Caco-2 (cell line): ENCODE measurements at regions not wholly inside any gene's neighbourhood (a gene's known extent, or its start where the extent isn't known, plus 50 kb on each side); places are given as distances from the start of the nearest gene placed in this dataset.

Source experiments
- BruUV-seq: library from RNA; stranded (reverse); fragments of 400-500 nt; replicated peaks from 2 replicates; lab custom pipeline; 2021; lab: Mats Ljungman, UMichigan
- CTCF ChIA-PET: fragments of 300-600 bp; sonication (Branson Sonifier 250); formaldehyde crosslinking; loops from one replicate; lab custom pipeline; 2022; ENCODE audit warnings: antibody characterized with exemption; lab: Charles Lee
- POLR2A ChIA-PET: fragments of 300-600 bp; sonication (Branson Sonifier 250); formaldehyde crosslinking; loops from one replicate; lab custom pipeline; 2022; ENCODE audit warnings: antibody characterized with exemption; lab: Charles Lee
- DNase-seq, 2 experiments: peaks; one replicate each; pipeline versions ENCODE4 v3.0.0 to v3.0.0-alpha.2; 2020 to 2022
- H3K27me3 ChIP-seq: replicated peaks from 2 replicates; pipeline ENCODE4 v1.6.0; 2011; ENCODE audit warnings: low read length; ENCODE audit not compliant: control insufficient read depth, insufficient read depth
- H3K36me3 ChIP-seq: 2 replicates; pipeline ENCODE4 v1.5.1; 2011; ENCODE audit warnings: low read length; ENCODE audit not compliant: control insufficient read depth, insufficient read depth
- H3K4me1 ChIP-seq: fragments of 250-450 bp; sonication (Bioruptor Pico); 2 replicates; pipeline ENCODE4 v1.5.1; 2020; ENCODE audit warnings: mild to moderate bottlenecking
- H3K4me3 ChIP-seq: 2 replicates; pipeline ENCODE4 v1.5.1; 2011; ENCODE audit warnings: low read depth, mild to moderate bottlenecking, control low read depth, low read length
- H3K9me3 ChIP-seq: fragments of 250-450 bp; sonication (Bioruptor Pico); 2 replicates; pipeline ENCODE4 v1.5.1; 2020; ENCODE audit warnings: mild to moderate bottlenecking, moderate library complexity
- H3K27ac Mint-ChIP-seq: one replicate; pipeline ENCODE4 v1.8.0; 2022; ENCODE audit warnings: mixed read lengths; ENCODE audit not compliant: unreplicated experiment
- H3K27me3 Mint-ChIP-seq: one replicate; pipeline ENCODE4 v1.8.0; 2022; ENCODE audit warnings: mixed read lengths; ENCODE audit not compliant: insufficient read depth, unreplicated experiment
- H3K36me3 Mint-ChIP-seq: one replicate; pipeline ENCODE4 v1.8.0; 2022; ENCODE audit warnings: mild to moderate bottlenecking, mixed read lengths; ENCODE audit not compliant: insufficient read depth, unreplicated experiment
- H3K4me1 Mint-ChIP-seq: one replicate; pipeline ENCODE4 v1.8.0; 2022; ENCODE audit warnings: low read depth, mixed read lengths; ENCODE audit not compliant: unreplicated experiment
- H3K4me3 Mint-ChIP-seq: one replicate; pipeline ENCODE4 v1.8.0; 2022; ENCODE audit warnings: mild to moderate bottlenecking, moderate library complexity, mixed read lengths; ENCODE audit not compliant: unreplicated experiment
- H3K9me3 Mint-ChIP-seq: one replicate; pipeline ENCODE4 v1.8.0; 2022; ENCODE audit warnings: mixed read lengths; ENCODE audit not compliant: unreplicated experiment
- CTCF ChIP-seq, 2 experiments: fragments of 200-600 bp in 1 of 2; IDR thresholded peaks; 1 replicate in 1 of 2; 2 replicates in 1 of 2; pipeline versions ENCODE4 v1.5.1 to v1.8.0; 2011 to 2022; ENCODE audit warnings: antibody characterized with exemption in 1 of 2, control low read depth in 1 of 2, inconsistent platforms in 1 of 2, low read depth in 1 of 2, low read length in 1 of 2, mild to moderate bottlenecking in 1 of 2, moderate library complexity in 1 of 2; ENCODE audit not compliant: insufficient read depth in 1 of 2, severe bottlenecking in 1 of 2, unreplicated experiment in 1 of 2
- intact Hi-C: fragments of 100-400 bp; cut with micrococcal nuclease; formaldehyde crosslinking; loops from one replicate; pipeline ENCODE4 v1.10.0; 2022; ENCODE audit not compliant: unreplicated experiment

GRCh38 chr1:198391393-198392020 lies 149.0 kb downstream of the ATP6V1G3 start:
- H3K4me3 Mint-ChIP-seq, result no peak overlapping the region
- no peaks in the 10 kb centered on the region for H3K36me3 ChIP-seq
- POLR2A ChIA-PET, result no interaction called here
- H3K27ac Mint-ChIP-seq, result no peak overlapping the region
- no TSS peak for BruUV-seq
- no peaks in the 10 kb centered on the region for H3K9me3 Mint-ChIP-seq
- H3K4me3 ChIP-seq, result no peak overlapping the region
- CTCF ChIA-PET, result no interaction called here
- H3K9me3 ChIP-seq, result no peaks in the 10 kb centered on the region
- H3K27me3 Mint-ChIP-seq, result no peaks in the 10 kb centered on the region
- peaks cover 22% of the 10 kb centered on the region for H3K4me1 Mint-ChIP-seq
- intact Hi-C loops, result no loop called here
- no peaks in the 10 kb centered on the region for H3K27me3 ChIP-seq
- H3K36me3 Mint-ChIP-seq, result no peaks in the 10 kb centered on the region
- DNase-seq, result no peak
- H3K4me1 ChIP-seq, result peaks cover 20% of the 10 kb centered on the region
- no peak for TF ChIP-seq CTCF (IDR thresholded peaks at IDR 0.05; ENCODE audit: insufficient read depth in 1 of 2, low read depth in 1 of 2, low read length in 1 of 2, severe bottlenecking in 1 of 2, unreplicated experiment in 1 of 2)

GRCh38 chr1:198387587-198387986 lies 152.9 kb downstream of the ATP6V1G3 start:
- Mint-ChIP-seq H3K27ac (peak overlapping the region; percentile 67), H3K36me3 (no peaks in the 10 kb centered on the region), H3K9me3 (no peaks in the 10 kb centered on the region), H3K4me3 (peak overlapping the region; percentile 59), H3K4me1 (peaks cover 25% of the 10 kb centered on the region), H3K27me3 (no peaks in the 10 kb centered on the region)
- DNase-seq, result peak; percentile 57 to 67
- intact Hi-C loops, result no loop called here
- ChIA-PET POLR2A (no interaction called here), CTCF (no interaction called here)
- no peaks in the 10 kb centered on the region for H3K9me3 ChIP-seq
- BruUV-seq, result no TSS peak
- TF ChIP-seq CTCF (IDR thresholded peaks at IDR 0.05; ENCODE audit: insufficient read depth in 1 of 2, low read depth in 1 of 2, low read length in 1 of 2, severe bottlenecking in 1 of 2, unreplicated experiment in 1 of 2), result no peak
- H3K36me3 ChIP-seq, result no peaks in the 10 kb centered on the region
- H3K4me3 ChIP-seq, result no peak overlapping the region
- H3K4me1 ChIP-seq, result peaks cover 21% of the 10 kb centered on the region
- no peaks in the 10 kb centered on the region for H3K27me3 ChIP-seq

- Histone ChIP-seq H3K4me1 (no peaks in the 10 kb centered on the region), H3K27me3 (no peaks in the 10 kb centered on the region), H3K9me3 (no peaks in the 10 kb centered on the region), H3K4me3 (no peak overlapping the region), H3K36me3 (no peaks in the 10 kb centered on the region)
- TF ChIP-seq CTCF (IDR thresholded peaks at IDR 0.05; ENCODE audit: insufficient read depth in 1 of 2, low read depth in 1 of 2, low read length in 1 of 2, severe bottlenecking in 1 of 2, unreplicated experiment in 1 of 2), result no peak
- no peaks in the 10 kb centered on the region for H3K27me3 Mint-ChIP-seq
- ChIA-PET POLR2A (no interaction called here), CTCF (no interaction called here)
- no peaks in the 10 kb centered on the region for H3K4me1 Mint-ChIP-seq
- H3K36me3 Mint-ChIP-seq, result no peaks in the 10 kb centered on the region
- intact Hi-C loops, result no loop called here
- no peak overlapping the region for H3K27ac Mint-ChIP-seq
- no peak overlapping the region for H3K4me3 Mint-ChIP-seq
- H3K9me3 Mint-ChIP-seq, result no peaks in the 10 kb centered on the region
- DNase-seq, result no peak
- no TSS peak for BruUV-seq
These were observed 160.2 kb downstream of the ATP6V1G3 start for GRCh38 chr1:198380275-198380674.
